ENCODE measurements at regions not wholly inside any gene's neighbourhood (a gene's known extent, or its start where the extent isn't known, plus 50 kb on each side); places are given as distances from the start of the nearest gene placed in this dataset.

- no peak for TF ChIP-seq CTCF (IDR thresholded peaks at IDR 0.05; ENCODE audit: borderline replicate concordance, insufficient read depth, low read depth, low read length)
- H3K4me3 ChIP-seq (ENCODE audit: low read depth, low read length), result no peak overlapping the region
These were observed 509.6 kb upstream of the POU3F3 start for GRCh38 chr2:104344306-104344705.

GRCh38 chr2:104344985-104345384, 508.9 kb upstream of the POU3F3 start:
- no peak overlapping the region for H3K4me3 ChIP-seq (ENCODE audit: low read depth, low read length)
- no peak for TF ChIP-seq CTCF (IDR thresholded peaks at IDR 0.05; ENCODE audit: borderline replicate concordance, insufficient read depth, low read depth, low read length)

GRCh38 chr2:104358122-104358521, 495.8 kb upstream of the POU3F3 start:
- H3K4me3 ChIP-seq (ENCODE audit: low read depth, low read length), result no peak overlapping the region
- no peak for TF ChIP-seq CTCF (IDR thresholded peaks at IDR 0.05; ENCODE audit: borderline replicate concordance, insufficient read depth, low read depth, low read length)

GRCh38 chr2:104361414-104361813, 492.5 kb upstream of the POU3F3 start:
- no peak for TF ChIP-seq CTCF (IDR thresholded peaks at IDR 0.05; ENCODE audit: borderline replicate concordance, insufficient read depth, low read depth, low read length)
- no peak overlapping the region for H3K4me3 ChIP-seq (ENCODE audit: low read depth, low read length)

- no peak overlapping the region for H3K4me3 ChIP-seq (ENCODE audit: low read depth, low read length)
- no peak for TF ChIP-seq CTCF (IDR thresholded peaks at IDR 0.05; ENCODE audit: borderline replicate concordance, insufficient read depth, low read depth, low read length)
These were observed 485.8 kb upstream of the POU3F3 start for GRCh38 chr2:104368089-104368488.

- H3K4me3 ChIP-seq (ENCODE audit: low read depth, low read length), result no peak overlapping the region
- no peak for TF ChIP-seq CTCF (IDR thresholded peaks at IDR 0.05; ENCODE audit: borderline replicate concordance, insufficient read depth, low read depth, low read length)
These were observed 482.7 kb upstream of the POU3F3 start for GRCh38 chr2:104371087-104371781.

- TF ChIP-seq CTCF (IDR thresholded peaks at IDR 0.05; ENCODE audit: borderline replicate concordance, insufficient read depth, low read depth, low read length), result no peak
- no peak overlapping the region for H3K4me3 ChIP-seq (ENCODE audit: low read depth, low read length)
These were observed 478.7 kb upstream of the POU3F3 start for GRCh38 chr2:104375206-104375605.
